Rectal smooth muscle tissue (tissue), 1 donor: ENCODE measurements at regions not wholly inside any gene's neighbourhood (a gene's known extent, or its start where the extent isn't known, plus 50 kb on each side); places are given as distances from the start of the nearest gene placed in this dataset.

Source experiments
- H3K27ac ChIP-seq: one replicate; pipeline ENCODE4 v1.7.0; 2013; ENCODE audit warnings: low read depth, low read length, inconsistent platforms
- H3K27me3 ChIP-seq: one replicate; pipeline ENCODE4 v1.7.0; 2013; ENCODE audit warnings: low read length; ENCODE audit not compliant: control insufficient read depth, insufficient read depth
- H3K36me3 ChIP-seq: one replicate; pipeline ENCODE4 v1.7.0; 2013; ENCODE audit warnings: low read length; ENCODE audit not compliant: control insufficient read depth, insufficient read depth
- H3K4me1 ChIP-seq: one replicate; pipeline ENCODE4 v1.7.0; 2013; ENCODE audit warnings: low read length; ENCODE audit not compliant: control insufficient read depth, insufficient read depth
- H3K4me3 ChIP-seq: one replicate; pipeline ENCODE4 v1.7.0; 2013; ENCODE audit warnings: low read length
- H3K9ac ChIP-seq: one replicate; pipeline ENCODE4 v1.7.0; 2013; ENCODE audit warnings: low read length

GRCh38 chr3:124266487-124266886 lies 274.6 kb upstream of the ROPN1 start:
- Histone ChIP-seq H3K4me1 (no peaks in the 10 kb centered on the region), H3K36me3 (no peaks in the 10 kb centered on the region), H3K27ac (no peak overlapping the region), H3K27me3 (no peaks in the 10 kb centered on the region), H3K9ac (no peak overlapping the region), H3K4me3 (no peak overlapping the region)

GRCh38 chr3:124267406-124267805 lies 275.5 kb upstream of the ROPN1 start:
- Histone ChIP-seq H3K27ac (no peak overlapping the region), H3K36me3 (no peaks in the 10 kb centered on the region), H3K4me1 (no peaks in the 10 kb centered on the region), H3K27me3 (no peaks in the 10 kb centered on the region), H3K4me3 (no peak overlapping the region), H3K9ac (no peak overlapping the region)

- Histone ChIP-seq H3K9ac (no peak overlapping the region), H3K4me1 (peaks cover 5% of the 10 kb centered on the region), H3K4me3 (no peak overlapping the region), H3K36me3 (no peaks in the 10 kb centered on the region), H3K27me3 (no peaks in the 10 kb centered on the region), H3K27ac (no peak overlapping the region)
These were observed 276.4 kb upstream of the ROPN1 start for GRCh38 chr3:124268355-124268754.

GRCh38 chr3:124269619-124270018 lies 277.7 kb upstream of the ROPN1 start:
- no peaks in the 10 kb centered on the region for H3K36me3 ChIP-seq
- no peak overlapping the region for H3K27ac ChIP-seq
- H3K27me3 ChIP-seq, result no peaks in the 10 kb centered on the region
- no peak overlapping the region for H3K9ac ChIP-seq
- H3K4me3 ChIP-seq, result no peak overlapping the region
- peaks cover 5% of the 10 kb centered on the region for H3K4me1 ChIP-seq

GRCh38 chr3:124272605-124273151 lies 280.8 kb upstream of the ROPN1 start:
- Histone ChIP-seq H3K9ac (no peak overlapping the region), H3K36me3 (no peaks in the 10 kb centered on the region), H3K27ac (peak overlapping the region; percentile 44), H3K4me1 (peaks cover 23% of the 10 kb centered on the region), H3K27me3 (no peaks in the 10 kb centered on the region), H3K4me3 (no peak overlapping the region)

GRCh38 chr3:124273651-124274050 lies 281.7 kb upstream of the ROPN1 start:
- no peaks in the 10 kb centered on the region for H3K36me3 ChIP-seq
- H3K27me3 ChIP-seq, result no peaks in the 10 kb centered on the region
- no peak overlapping the region for H3K9ac ChIP-seq
- no peak overlapping the region for H3K27ac ChIP-seq
- no peak overlapping the region for H3K4me3 ChIP-seq
- peaks cover 23% of the 10 kb centered on the region for H3K4me1 ChIP-seq

GRCh38 chr3:124274051-124274450 lies 282.1 kb upstream of the ROPN1 start:
- Histone ChIP-seq H3K27ac (no peak overlapping the region), H3K9ac (no peak overlapping the region), H3K27me3 (no peaks in the 10 kb centered on the region), H3K4me3 (no peak overlapping the region), H3K36me3 (no peaks in the 10 kb centered on the region), H3K4me1 (peaks cover 23% of the 10 kb centered on the region)

GRCh38 chr3:124275412-124275811 lies 283.5 kb upstream of the ROPN1 start:
- Histone ChIP-seq H3K4me3 (no peak overlapping the region), H3K4me1 (peaks cover 23% of the 10 kb centered on the region), H3K9ac (no peak overlapping the region), H3K27ac (peak overlapping the region; percentile 44), H3K36me3 (no peaks in the 10 kb centered on the region), H3K27me3 (no peaks in the 10 kb centered on the region)

- H3K27ac ChIP-seq, result no peak overlapping the region
- no peak overlapping the region for H3K4me3 ChIP-seq
- H3K9ac ChIP-seq, result no peak overlapping the region
- no peaks in the 10 kb centered on the region for H3K36me3 ChIP-seq
- H3K4me1 ChIP-seq, result peaks cover 23% of the 10 kb centered on the region
- H3K27me3 ChIP-seq, result no peaks in the 10 kb centered on the region
These were observed 284.2 kb upstream of the ROPN1 start for GRCh38 chr3:124276133-124276532.

GRCh38 chr3:124276539-124277143 lies 284.7 kb upstream of the ROPN1 start:
- Histone ChIP-seq H3K27ac (peak overlapping the region; percentile 45), H3K36me3 (no peaks in the 10 kb centered on the region), H3K27me3 (no peaks in the 10 kb centered on the region), H3K4me3 (no peak overlapping the region), H3K9ac (no peak overlapping the region), H3K4me1 (peaks cover 23% of the 10 kb centered on the region)

GRCh38 chr3:124277144-124277890 lies 285.4 kb upstream of the ROPN1 start:
- no peak overlapping the region for H3K4me3 ChIP-seq
- H3K9ac ChIP-seq, result no peak overlapping the region
- no peaks in the 10 kb centered on the region for H3K36me3 ChIP-seq
- peaks cover 23% of the 10 kb centered on the region for H3K4me1 ChIP-seq
- no peaks in the 10 kb centered on the region for H3K27me3 ChIP-seq
- no peak overlapping the region for H3K27ac ChIP-seq

GRCh38 chr3:124281453-124282316 lies 289.8 kb upstream of the ROPN1 start:
- Histone ChIP-seq H3K27me3 (no peaks in the 10 kb centered on the region), H3K4me1 (peaks cover 22% of the 10 kb centered on the region), H3K27ac (no peak overlapping the region), H3K9ac (no peak overlapping the region), H3K4me3 (no peak overlapping the region), H3K36me3 (no peaks in the 10 kb centered on the region)
